ENCODE measurements at regions not wholly inside any gene's neighbourhood (a gene's known extent, or its start where the extent isn't known, plus 50 kb on each side); places are given as distances from the start of the nearest gene placed in this dataset.

DNA sequence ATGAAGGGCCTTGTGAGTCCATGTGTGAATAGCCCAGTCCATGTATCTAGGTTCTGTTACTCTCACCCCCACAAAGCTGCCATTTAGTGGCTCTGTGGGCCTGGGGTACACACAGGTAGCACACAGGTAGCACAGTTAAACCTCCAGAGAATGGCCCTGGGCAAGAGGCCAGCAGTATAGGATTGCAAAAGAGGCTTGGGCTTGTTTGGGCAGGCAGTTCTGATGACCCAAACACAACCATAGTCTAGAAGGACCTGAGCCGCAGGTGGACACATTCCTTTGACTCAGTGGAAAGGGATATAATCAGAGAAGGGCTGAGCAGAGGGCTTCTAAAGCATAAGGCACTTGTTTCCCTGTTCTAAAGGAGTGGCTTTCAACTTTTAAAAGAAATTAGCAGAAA lies 326.8 kb upstream of the SGCD start:
- TF ChIP-seq, protein P1, sequence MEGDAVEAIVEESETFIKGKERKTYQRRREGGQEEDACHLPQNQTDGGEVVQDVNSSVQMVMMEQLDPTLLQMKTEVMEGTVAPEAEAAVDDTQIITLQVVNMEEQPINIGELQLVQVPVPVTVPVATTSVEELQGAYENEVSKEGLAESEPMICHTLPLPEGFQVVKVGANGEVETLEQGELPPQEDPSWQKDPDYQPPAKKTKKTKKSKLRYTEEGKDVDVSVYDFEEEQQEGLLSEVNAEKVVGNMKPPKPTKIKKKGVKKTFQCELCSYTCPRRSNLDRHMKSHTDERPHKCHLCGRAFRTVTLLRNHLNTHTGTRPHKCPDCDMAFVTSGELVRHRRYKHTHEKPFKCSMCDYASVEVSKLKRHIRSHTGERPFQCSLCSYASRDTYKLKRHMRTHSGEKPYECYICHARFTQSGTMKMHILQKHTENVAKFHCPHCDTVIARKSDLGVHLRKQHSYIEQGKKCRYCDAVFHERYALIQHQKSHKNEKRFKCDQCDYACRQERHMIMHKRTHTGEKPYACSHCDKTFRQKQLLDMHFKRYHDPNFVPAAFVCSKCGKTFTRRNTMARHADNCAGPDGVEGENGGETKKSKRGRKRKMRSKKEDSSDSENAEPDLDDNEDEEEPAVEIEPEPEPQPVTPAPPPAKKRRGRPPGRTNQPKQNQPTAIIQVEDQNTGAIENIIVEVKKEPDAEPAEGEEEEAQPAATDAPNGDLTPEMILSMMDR (IDR thresholded peaks at IDR 0.05; ENCODE audit: insufficient read depth, low read length, poor library complexity, severe bottlenecking): no peak
- Histone ChIP-seq H3K27me3 (replicated peaks; ENCODE audit: control insufficient read depth, insufficient read depth, low read length) (no peaks in the 10 kb centered on the region), H3K4me3 (replicated peaks; ENCODE audit: low read depth, low read length) (no peak overlapping the region), H3K36me3 (ENCODE audit: control insufficient read depth, insufficient read depth, low read length) (no peaks in the 10 kb centered on the region)
- DNase-seq (ENCODE audit: extremely low read depth, insufficient read length): no peak

DNA sequence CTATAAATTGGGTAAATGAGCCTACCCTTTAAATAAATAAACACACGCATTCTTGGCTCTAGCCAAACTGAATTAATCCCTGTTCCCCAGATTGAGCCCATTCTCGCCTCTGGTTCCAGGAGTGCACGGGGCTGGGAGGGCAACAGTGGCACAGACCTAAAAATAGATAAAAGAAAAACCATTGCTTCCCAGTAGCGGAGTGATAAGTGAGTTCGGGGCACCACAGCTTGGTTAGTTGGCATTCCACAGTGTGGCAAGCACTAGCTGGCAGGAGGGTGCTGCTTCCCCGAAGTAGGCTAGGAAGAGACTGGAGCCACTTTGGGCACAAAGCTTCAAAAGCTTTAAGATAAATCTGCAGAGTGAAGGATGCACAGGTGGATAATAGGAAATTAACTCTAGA lies 322.2 kb upstream of the SGCD start:
- Histone ChIP-seq H3K36me3 (ENCODE audit: control insufficient read depth, insufficient read depth, low read length) (no peaks in the 10 kb centered on the region), H3K27me3 (replicated peaks; ENCODE audit: control insufficient read depth, insufficient read depth, low read length) (no peaks in the 10 kb centered on the region), H3K4me3 (replicated peaks; ENCODE audit: low read depth, low read length) (no peak overlapping the region)
- no peak for DNase-seq (ENCODE audit: extremely low read depth, insufficient read length)
- TF ChIP-seq, protein P1 (IDR thresholded peaks at IDR 0.05; ENCODE audit: insufficient read depth, low read length, poor library complexity, severe bottlenecking): no peak

GRCh38 chr5:156006026-156006647 lies 320.8 kb upstream of the SGCD start:
- Histone ChIP-seq H3K27me3 (replicated peaks; ENCODE audit: control insufficient read depth, insufficient read depth, low read length) (no peaks in the 10 kb centered on the region), H3K4me3 (replicated peaks; ENCODE audit: low read depth, low read length) (no peak overlapping the region), H3K36me3 (ENCODE audit: control insufficient read depth, insufficient read depth, low read length) (no peaks in the 10 kb centered on the region)
- TF ChIP-seq, protein P1 (IDR thresholded peaks at IDR 0.05; ENCODE audit: insufficient read depth, low read length, poor library complexity, severe bottlenecking): no peak
- DNase-seq (ENCODE audit: extremely low read depth, insufficient read length): no peak

- TF ChIP-seq, protein P1 (IDR thresholded peaks at IDR 0.05; ENCODE audit: insufficient read depth, low read length, poor library complexity, severe bottlenecking): no peak
- DNase-seq (ENCODE audit: extremely low read depth, insufficient read length): no peak
- Histone ChIP-seq H3K4me3 (replicated peaks; ENCODE audit: low read depth, low read length) (no peak overlapping the region), H3K27me3 (replicated peaks; ENCODE audit: control insufficient read depth, insufficient read depth, low read length) (no peaks in the 10 kb centered on the region), H3K36me3 (ENCODE audit: control insufficient read depth, insufficient read depth, low read length) (no peaks in the 10 kb centered on the region)
Observed at GRCh38 chr5:156008844-156009243, 318.1 kb upstream of the SGCD start.

DNA sequence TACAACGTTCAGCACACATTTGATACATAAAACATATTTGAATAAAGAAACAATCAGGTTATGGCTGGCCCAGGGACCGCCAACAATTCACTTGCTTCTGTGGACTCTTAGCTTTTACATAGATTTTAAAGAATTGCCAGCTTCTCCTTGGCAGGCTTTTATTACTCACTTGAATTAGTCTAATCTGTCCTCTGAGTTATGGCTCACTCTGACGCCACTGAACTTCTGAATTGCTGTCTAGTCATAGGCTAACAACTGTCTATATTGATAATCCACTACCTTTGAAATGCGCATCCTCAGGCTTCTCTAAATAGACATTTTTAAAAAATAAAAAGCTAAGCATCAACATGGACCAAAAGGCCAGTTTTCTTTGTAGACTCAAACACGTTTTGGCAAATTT lies 317.4 kb upstream of the SGCD start:
- Histone ChIP-seq H3K4me3 (replicated peaks; ENCODE audit: low read depth, low read length) (no peak overlapping the region), H3K27me3 (replicated peaks; ENCODE audit: control insufficient read depth, insufficient read depth, low read length) (no peaks in the 10 kb centered on the region), H3K36me3 (ENCODE audit: control insufficient read depth, insufficient read depth, low read length) (no peaks in the 10 kb centered on the region)
- TF ChIP-seq, protein P1 (IDR thresholded peaks at IDR 0.05; ENCODE audit: insufficient read depth, low read length, poor library complexity, severe bottlenecking): no peak
- no peak for DNase-seq (ENCODE audit: extremely low read depth, insufficient read length)

DNA sequence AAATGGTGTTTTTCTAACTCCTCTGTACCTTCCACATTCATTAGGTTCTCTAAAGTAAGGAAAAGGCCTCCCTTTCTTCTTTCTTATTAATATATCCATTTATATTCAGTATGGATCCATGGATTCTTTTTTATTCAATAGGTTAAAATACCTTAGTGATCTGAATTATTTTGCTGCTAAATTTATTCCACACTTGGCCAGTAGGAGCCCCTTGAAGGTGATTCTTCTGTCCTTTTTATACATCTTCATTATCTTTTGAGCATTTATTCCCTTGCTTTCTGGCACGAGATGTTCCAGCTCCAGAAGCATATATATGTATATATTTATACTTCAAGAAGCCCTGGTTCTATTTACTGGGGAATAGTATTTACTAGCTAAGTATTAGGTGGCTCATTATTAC lies 311.8 kb upstream of the SGCD start:
- Histone ChIP-seq H3K4me3 (replicated peaks; ENCODE audit: low read depth, low read length) (no peak overlapping the region), H3K27me3 (replicated peaks; ENCODE audit: control insufficient read depth, insufficient read depth, low read length) (no peaks in the 10 kb centered on the region; the same call in none of the 2 replicates)
- TF ChIP-seq, protein P1 (IDR thresholded peaks at IDR 0.05; ENCODE audit: insufficient read depth, low read length, poor library complexity, severe bottlenecking): no peak

More for the DNA sequence above, 311.8 kb upstream of the SGCD start:
- no peak for DNase-seq (ENCODE audit: extremely low read depth, insufficient read length)
- no peaks in the 10 kb centered on the region for H3K36me3 ChIP-seq (ENCODE audit: control insufficient read depth, insufficient read depth, low read length)

Data from GM06990 (cell line).